GM19043 (cell line): ENCODE measurements at regions not wholly inside any gene's neighbourhood (a gene's known extent, or its start where the extent isn't known, plus 50 kb on each side); places are given as distances from the start of the nearest gene placed in this dataset.

Experiments
- ATAC-seq: cut with Tn5 transposase; IDR thresholded peaks from one replicate; pipeline ENCODE4 v1.9.1; 2021; ENCODE audit warnings: low read depth; ENCODE audit not compliant: unreplicated experiment

- no peak for ATAC-seq
Observed at GRCh38 chr2:173802518-173802917, 162.7 kb downstream of the SP3 start.

GRCh38 chr2:173803449-173803848 lies 161.7 kb downstream of the SP3 start:
- ATAC-seq: no peak

DNA sequence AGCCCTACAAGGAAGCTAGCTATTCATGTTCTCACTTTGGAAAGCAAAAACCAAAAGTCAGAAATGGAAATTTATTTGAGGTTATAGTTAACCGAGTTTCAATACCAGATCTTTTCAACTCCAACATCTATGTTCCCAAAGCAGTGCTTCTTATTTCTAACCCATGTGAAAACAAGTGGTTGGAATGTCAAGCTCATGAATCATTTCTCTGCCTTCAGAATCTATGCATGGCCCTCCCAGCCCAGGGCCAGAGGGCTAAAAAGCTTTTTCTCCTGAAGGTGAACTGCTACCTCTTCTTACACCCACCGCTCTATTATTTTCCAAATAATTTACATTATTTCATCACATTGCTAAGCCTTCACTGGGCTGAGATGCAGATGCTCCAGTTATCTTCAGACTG lies 158.4 kb downstream of the SP3 start:
- no peak for ATAC-seq

- no peak for ATAC-seq
Observed at GRCh38 chr2:173808718-173809117, 156.5 kb downstream of the SP3 start.

DNA sequence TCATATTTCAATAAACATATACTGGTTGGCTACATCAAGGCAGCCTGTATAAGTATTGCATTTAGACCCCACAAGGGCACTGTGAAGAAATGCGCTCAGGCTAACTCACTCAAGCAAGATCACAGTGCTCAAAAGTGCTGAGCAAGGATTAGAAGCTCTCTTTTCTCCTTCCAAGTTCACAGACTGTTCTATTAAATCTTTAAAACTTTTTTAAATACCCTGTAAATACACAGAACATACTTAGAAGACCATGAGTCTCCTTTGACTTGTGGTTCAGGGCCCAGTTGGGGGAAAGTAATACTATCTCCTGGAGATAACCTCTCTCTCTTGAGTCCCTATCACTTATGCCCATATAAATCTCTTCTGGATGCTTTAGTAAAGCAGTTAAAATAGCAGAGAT lies 152.9 kb downstream of the SP3 start:
- ATAC-seq: no peak

- ATAC-seq: no peak
Observed at GRCh38 chr2:173814306-173814705, 150.9 kb downstream of the SP3 start.

DNA sequence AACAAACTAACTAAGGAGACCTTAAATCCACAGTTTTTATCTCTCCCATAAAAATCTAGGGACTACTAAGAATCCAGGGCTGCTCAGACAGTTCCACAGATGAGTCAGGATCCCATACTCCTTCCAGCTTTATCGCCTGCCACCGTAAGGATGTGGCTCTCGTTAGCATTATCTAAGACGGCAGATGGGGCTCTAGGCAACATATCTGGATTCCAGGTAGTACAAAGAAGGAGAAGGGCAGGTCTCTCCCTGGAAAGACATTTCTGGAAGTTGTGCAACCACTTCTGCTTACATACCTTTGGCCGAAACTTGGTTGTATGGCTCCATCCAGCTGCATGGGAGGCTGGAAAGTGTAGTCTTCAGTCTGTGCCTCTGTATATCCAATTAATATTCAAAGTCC lies 149.4 kb downstream of the SP3 start:
- ATAC-seq: no peak

DNA sequence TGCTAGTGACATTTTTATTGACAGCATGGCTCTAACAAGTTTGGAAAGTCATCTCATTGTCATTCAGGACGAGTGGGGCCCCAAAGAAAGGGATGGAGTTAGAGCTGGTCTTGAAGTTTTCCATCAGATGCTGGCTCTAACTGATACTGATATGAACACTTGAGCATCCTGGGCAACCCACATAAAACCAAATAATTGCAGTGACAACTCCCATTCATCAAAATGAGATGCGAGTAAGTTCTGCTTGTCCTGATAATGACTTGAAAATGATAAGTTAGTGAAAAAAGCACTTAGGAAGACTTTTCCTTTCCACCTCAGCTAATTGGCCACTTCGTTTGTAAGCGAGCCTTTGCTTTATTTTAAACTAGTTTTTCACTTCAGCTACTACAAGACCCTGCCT lies 147.6 kb downstream of the SP3 start:
- ATAC-seq: no peak

DNA sequence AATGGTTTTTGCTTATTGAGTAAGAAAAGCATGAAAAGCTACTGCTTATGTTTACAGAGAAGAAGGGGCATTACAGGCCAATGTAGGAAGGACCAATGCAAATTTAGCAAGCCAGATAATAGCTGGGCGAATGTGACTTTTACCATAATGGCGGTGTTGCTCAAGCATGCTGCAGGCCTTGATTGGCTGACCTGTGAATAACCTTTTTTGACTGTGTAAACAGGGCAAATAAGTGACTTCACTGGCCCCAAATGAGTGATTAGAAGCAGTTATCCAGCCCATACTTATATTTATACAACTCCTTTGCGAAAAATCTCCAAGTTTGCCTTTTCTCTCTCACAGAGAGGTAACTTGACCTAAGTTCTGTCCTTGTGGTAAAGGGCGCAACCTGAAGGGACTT lies 146.9 kb downstream of the SP3 start:
- ATAC-seq: no peak

GRCh38 chr2:173819852-173820251 lies 145.3 kb downstream of the SP3 start:
- no peak for ATAC-seq

DNA sequence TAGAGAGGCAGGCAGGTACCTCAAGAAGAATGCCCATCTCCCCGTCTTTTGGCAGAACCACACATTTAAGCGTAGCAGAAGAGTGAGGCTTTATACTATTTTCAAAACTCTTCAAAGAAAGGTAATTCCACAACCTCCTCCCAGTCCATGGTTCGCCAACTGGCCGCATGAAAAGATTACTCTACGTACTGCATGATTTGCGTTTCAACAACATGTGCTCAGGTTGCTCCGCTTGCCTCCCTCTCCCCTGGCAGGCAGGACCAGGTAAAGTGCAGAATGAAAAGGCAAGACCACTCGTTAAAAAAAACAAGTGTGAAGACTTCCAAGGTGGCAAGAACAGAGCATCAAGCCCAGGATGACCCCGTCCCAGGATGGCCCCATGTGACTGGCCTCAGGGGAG lies 143.7 kb downstream of the SP3 start:
- no peak for ATAC-seq

DNA sequence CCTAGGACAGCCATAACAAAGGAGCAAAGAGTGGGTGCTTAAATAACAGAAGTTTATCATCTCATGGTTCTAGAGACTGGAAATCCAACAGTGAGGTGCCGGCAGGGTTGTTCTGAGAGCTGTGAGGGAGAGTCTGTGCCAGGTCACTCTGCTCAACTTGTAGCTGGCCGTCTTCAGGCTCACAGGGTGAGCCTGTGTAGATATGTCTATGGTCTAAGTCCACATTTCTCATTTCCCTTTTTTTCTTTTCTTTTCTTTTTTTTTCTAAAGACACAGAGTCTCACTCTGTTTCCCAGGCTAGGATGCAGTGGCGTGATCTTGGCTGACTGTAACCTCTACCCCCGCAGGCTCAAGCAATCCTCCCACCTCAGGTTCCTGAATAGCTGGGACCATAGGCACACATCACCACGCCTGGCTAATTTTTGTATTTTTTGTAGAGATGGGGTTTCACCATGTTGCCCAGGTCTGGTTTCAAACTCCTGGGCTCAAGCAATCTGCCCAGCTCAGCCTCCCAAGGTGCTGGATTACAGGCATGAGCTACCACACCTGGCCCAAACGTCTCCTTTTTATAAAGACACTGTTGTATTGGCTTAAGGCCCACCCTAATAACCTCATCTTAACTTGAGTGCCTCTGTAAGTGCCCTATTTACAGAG lies 142.2 kb downstream of the SP3 start:
- ATAC-seq: no peak

DNA sequence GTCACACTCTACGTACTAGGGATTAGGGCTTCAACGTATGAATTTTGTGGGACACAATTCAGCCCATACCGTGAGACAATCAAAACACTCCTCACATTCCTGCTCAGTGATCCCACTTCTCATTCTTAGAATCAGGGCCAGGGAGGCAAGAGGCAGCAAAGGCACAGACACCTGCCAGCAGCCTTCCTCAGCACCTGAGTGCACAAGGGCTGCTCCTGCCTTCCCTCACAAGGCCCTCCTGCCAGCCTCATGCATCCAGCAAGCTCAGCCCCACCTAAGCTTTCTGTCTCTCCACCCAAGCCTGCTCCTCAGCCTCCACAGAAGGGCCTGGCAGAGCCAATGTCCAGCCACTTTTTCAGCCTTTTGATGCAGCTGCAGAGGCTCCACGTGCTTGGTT lies 141.6 kb downstream of the SP3 start:
- ATAC-seq: no peak

- ATAC-seq: no peak
Observed at GRCh38 chr2:173828189-173829142, 136.7 kb downstream of the SP3 start.

DNA sequence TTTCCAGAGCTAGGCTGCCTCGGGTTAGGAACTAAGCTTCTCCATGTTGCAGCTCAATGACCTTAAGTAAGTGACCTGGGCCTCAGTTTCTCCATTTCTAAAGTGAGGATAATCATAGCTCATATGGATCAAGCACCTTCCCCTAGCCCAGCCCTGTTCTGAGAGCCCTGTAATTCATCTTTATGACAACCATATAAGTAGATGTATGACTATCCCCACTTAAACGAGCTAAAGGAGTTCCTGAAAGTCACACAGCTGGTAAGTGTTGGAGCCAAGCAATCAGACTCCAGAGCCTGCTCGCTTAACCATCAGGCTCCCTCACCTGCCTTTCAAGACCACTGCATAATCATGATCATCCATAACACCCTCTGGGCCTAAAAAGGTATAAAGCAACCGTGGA lies 135.4 kb downstream of the SP3 start:
- ATAC-seq: no peak

DNA sequence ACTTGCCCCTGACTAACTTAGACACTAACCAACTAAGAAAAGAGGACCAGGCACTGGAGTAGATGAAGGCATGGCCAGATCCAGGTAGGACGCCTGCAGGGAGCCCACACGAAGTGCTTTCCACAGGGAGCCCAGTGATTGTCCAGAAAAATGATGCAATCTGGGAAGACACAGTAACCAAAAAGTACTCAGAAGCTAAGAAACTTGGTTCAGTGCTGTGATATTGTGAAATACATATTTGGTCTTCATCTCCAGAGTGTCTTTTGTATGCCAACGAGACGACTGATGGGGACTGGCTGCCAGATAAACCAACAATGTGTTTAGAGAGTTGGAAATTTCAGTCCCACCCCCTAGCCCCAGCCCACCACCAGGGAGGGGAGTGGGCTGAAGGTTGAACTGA lies 135.0 kb downstream of the SP3 start:
- no peak for ATAC-seq

- no peak for ATAC-seq
Observed at GRCh38 chr2:173831312-173832229, 133.6 kb downstream of the SP3 start.

- no peak for ATAC-seq
Observed at GRCh38 chr2:173834141-173834540, 131.0 kb downstream of the SP3 start.

DNA sequence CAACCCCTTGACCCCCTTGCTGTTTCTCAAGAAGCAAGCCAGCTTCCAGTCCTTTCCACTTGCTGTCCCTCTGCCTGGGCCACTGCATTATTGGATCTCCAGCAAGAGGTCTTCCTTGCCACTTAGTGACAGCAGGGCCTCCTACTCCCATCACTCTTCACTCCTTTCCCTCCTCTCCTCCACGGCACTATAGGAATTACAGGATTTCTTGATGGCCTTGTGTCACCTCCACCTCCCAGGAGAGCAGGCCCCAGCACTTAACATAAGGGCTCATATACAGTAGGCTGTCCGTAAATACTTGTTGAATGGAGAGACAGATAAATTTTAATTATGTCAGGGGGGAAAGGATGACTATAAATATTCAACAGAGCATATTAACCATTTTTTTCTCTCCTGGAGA lies 129.4 kb downstream of the SP3 start:
- no peak for ATAC-seq

GRCh38 chr2:173841110-173841509 lies 124.1 kb downstream of the SP3 start:
- ATAC-seq: no peak

DNA sequence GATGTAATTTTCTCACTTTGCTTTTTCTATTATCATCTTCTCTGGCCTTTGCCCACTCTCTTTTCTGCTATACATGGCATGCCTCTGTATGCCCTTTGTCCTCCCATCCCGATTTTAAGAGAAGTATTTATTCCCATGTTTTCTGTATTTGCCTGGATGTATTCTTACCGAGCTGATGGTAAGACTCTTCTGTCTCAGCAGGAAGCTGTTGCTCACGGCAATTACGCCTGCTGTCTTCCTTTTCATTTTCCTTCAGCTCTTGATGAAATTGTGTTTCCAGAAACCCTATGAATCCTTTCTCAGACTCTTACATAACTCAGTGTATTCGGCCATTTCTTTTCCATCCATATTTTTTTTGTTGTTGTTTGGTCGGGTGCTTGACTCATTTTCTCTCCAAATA lies 121.6 kb downstream of the SP3 start:
- no peak for ATAC-seq
